IMR-90 (cell line): ENCODE measurements at regions not wholly inside any gene's neighbourhood (a gene's known extent, or its start where the extent isn't known, plus 50 kb on each side); places are given as distances from the start of the nearest gene placed in this dataset.

ENCODE experiments used
- ATAC-seq: fragments of 200-7000 bp; cut with Tn5 transposase; 2 replicates; pipeline ENCODE4 v1.9.1; 2020; ENCODE audit warnings: low read depth, mild to moderate bottlenecking, moderate library complexity
- BruUV-seq: library from RNA; stranded (reverse); fragments of 400-500 nt; replicated peaks from 2 replicates; lab custom pipeline; 2021; lab: Mats Ljungman, UMichigan
- CTCF ChIA-PET: fragments of 300-600 bp; formaldehyde crosslinking; extraction: SDS; loops from one replicate; lab custom pipeline; 2021; ENCODE audit warnings: antibody characterized with exemption; lab: Yijun Ruan, JAX
- POLR2A ChIA-PET: fragments of 300-600 bp; sonication (Branson Sonifier 250); formaldehyde crosslinking; loops from one replicate; lab custom pipeline; 2022; ENCODE audit warnings: antibody characterized with exemption; ENCODE audit not compliant: unreplicated experiment; lab: Charles Lee
- DNase-seq: peaks from one replicate; pipeline ENCODE4 v3.0.0; 2013
- H2AFZ ChIP-seq: replicated peaks from 2 replicates; pipeline ENCODE3; 2013; ENCODE audit warnings: low read length, mild to moderate bottlenecking; ENCODE audit not compliant: poor library complexity
- H2AK5ac ChIP-seq: 2 replicates; pipeline ENCODE4 v1.6.1; 2013; ENCODE audit warnings: low read depth, low read length, inconsistent platforms
- H2AK9ac ChIP-seq: replicated peaks from 2 replicates; pipeline ENCODE3; 2013; ENCODE audit warnings: mild to moderate bottlenecking, low read depth, low read length, moderate library complexity; ENCODE audit not compliant: poor library complexity
- H2BK120ac ChIP-seq: 2 replicates; pipeline ENCODE4 v1.6.1; 2013; ENCODE audit warnings: low read depth, low read length, inconsistent platforms
- H2BK15ac ChIP-seq: 3 replicates; pipeline ENCODE4 v1.6.1; 2013; ENCODE audit warnings: low read depth, low read length, inconsistent platforms
- H2BK20ac ChIP-seq: 2 replicates; pipeline ENCODE4 v1.6.1; 2013; ENCODE audit warnings: low read depth, mild to moderate bottlenecking, inconsistent platforms, low read length, moderate library complexity
- H2BK5ac ChIP-seq: 2 replicates; pipeline ENCODE4 v1.6.1; 2013; ENCODE audit warnings: mild to moderate bottlenecking, low read depth, low read length, inconsistent platforms; ENCODE audit not compliant: poor library complexity, severe bottlenecking
- H3K14ac ChIP-seq: replicated peaks from 2 replicates; pipeline ENCODE4 v1.6.1; 2013; ENCODE audit warnings: low read depth, low read length, inconsistent platforms
- H3K18ac ChIP-seq: 2 replicates; pipeline ENCODE4 v1.6.1; 2013; ENCODE audit warnings: low read depth, low read length, control low read depth
- H3K23ac ChIP-seq: 2 replicates; pipeline ENCODE4 v1.6.1; 2013; ENCODE audit warnings: low read depth, low read length, inconsistent platforms
- H3K27ac ChIP-seq: 2 replicates; pipeline ENCODE4 v1.5.1; 2013; ENCODE audit warnings: mild to moderate bottlenecking, control low read depth, low read length; ENCODE audit not compliant: insufficient read depth
- H3K27me3 ChIP-seq: 2 replicates; pipeline ENCODE4 v1.6.1; 2013; ENCODE audit warnings: low read length; ENCODE audit not compliant: control insufficient read depth, insufficient read depth
- H3K36me3 ChIP-seq: 2 replicates; pipeline ENCODE4 v1.6.1; 2013; ENCODE audit warnings: low read length, mixed read lengths; ENCODE audit not compliant: control insufficient read depth, insufficient read depth
- H3K4ac ChIP-seq: 2 replicates; pipeline ENCODE4 v1.6.1; 2013; ENCODE audit warnings: low read depth, low read length, inconsistent platforms
- H3K4me1 ChIP-seq: 2 replicates; pipeline ENCODE4 v1.6.1; 2013; ENCODE audit warnings: low read length, mixed read lengths; ENCODE audit not compliant: control insufficient read depth, insufficient read depth
- H3K4me2 ChIP-seq: 2 replicates; pipeline ENCODE4 v1.6.1; 2013; ENCODE audit warnings: low read depth, mild to moderate bottlenecking, control low read depth, low read length, moderate library complexity
- H3K4me3 ChIP-seq: 2 replicates; pipeline ENCODE4 v1.5.1; 2013; ENCODE audit warnings: low read depth, mild to moderate bottlenecking, control low read depth, low read length, moderate library complexity; ENCODE audit not compliant: insufficient read depth
- H3K56ac ChIP-seq: 2 replicates; pipeline ENCODE4 v1.6.1; 2013; ENCODE audit warnings: low read length, inconsistent platforms; ENCODE audit not compliant: insufficient read depth; ENCODE audit errors: extremely low read depth
- H3K79me1 ChIP-seq, 2 experiments: 2 replicates each; pipeline ENCODE4 v1.6.1; 2013; ENCODE audit warnings: low read length in 2 of 2, inconsistent platforms in 1 of 2, low read depth in 1 of 2
- H3K9ac ChIP-seq: 2 replicates; pipeline ENCODE4 v1.6.1; 2013; ENCODE audit warnings: low read depth, low read length, control low read depth
- H3K9me1 ChIP-seq: 2 replicates; pipeline ENCODE4 v1.6.1; 2013; ENCODE audit warnings: low read length, inconsistent platforms; ENCODE audit not compliant: insufficient read depth
- H3K9me3 ChIP-seq: 2 replicates; pipeline ENCODE4 v1.6.1; 2013; ENCODE audit warnings: low read length; ENCODE audit not compliant: control insufficient read depth, insufficient read depth
- H4K20me1 ChIP-seq: 2 replicates; pipeline ENCODE4 v1.6.1; 2013; ENCODE audit warnings: low read length, inconsistent platforms; ENCODE audit not compliant: insufficient read depth
- H4K5ac ChIP-seq: 2 replicates; pipeline ENCODE4 v1.6.1; 2013; ENCODE audit warnings: mild to moderate bottlenecking, low read depth, low read length, control low read depth
- H4K8ac ChIP-seq, 2 experiments: 2 replicates each; pipeline ENCODE4 v1.6.1; 2013; ENCODE audit warnings: low read depth in 2 of 2, low read length in 2 of 2, control low read depth in 1 of 2, inconsistent platforms in 1 of 2
- H4K91ac ChIP-seq: 2 replicates; pipeline ENCODE4 v1.6.1; 2013; ENCODE audit warnings: low read depth, low read length, inconsistent platforms; ENCODE audit not compliant: insufficient read depth
- CTCF ChIP-seq: conservative IDR thresholded peaks from 2 replicates; pipeline ENCODE4 v1.5.1; 2012; ENCODE audit warnings: mild to moderate bottlenecking, low read depth, low read length, improper control_type of control experiment
- FOS ChIP-seq: fragments of 150-350 bp; IDR thresholded peaks from 2 replicates; pipeline ENCODE4 v1.6.1; 2016; ENCODE audit warnings: low read depth, low read length
- MAZ ChIP-seq: IDR thresholded peaks from 2 replicates; pipeline ENCODE4 v1.6.1; 2012; ENCODE audit warnings: low read depth, mild to moderate bottlenecking, low read length, improper control_type of control experiment, moderate library complexity, borderline replicate concordance
- POLR2A ChIP-seq: IDR thresholded peaks from 2 replicates; pipeline ENCODE4 v1.6.1; 2012; ENCODE audit warnings: mild to moderate bottlenecking, low read depth, low read length
- RCOR1 ChIP-seq: IDR thresholded peaks from 2 replicates; pipeline ENCODE4 v1.6.1; 2012; ENCODE audit warnings: mild to moderate bottlenecking, low read length, improper control_type of control experiment; ENCODE audit not compliant: insufficient replicate concordance
- RFX5 ChIP-seq: IDR thresholded peaks from 2 replicates; pipeline ENCODE4 v1.8.0; 2012; ENCODE audit warnings: low read depth, mild to moderate bottlenecking, low read length, moderate library complexity
- SMC3 ChIP-seq: fragments of 150-350 bp; IDR thresholded peaks from 2 replicates; pipeline ENCODE4 v1.6.1; 2016; ENCODE audit warnings: low read depth, mild to moderate bottlenecking, antibody characterized with exemption, low read length, moderate library complexity
- WGBS, 2 experiments: methylation state at CpG; one replicate each; pipeline versions ENCODE4 v1.1.5 to v1.1.7; 2013; ENCODE audit warnings: missing lambda C conversion rate in 2 of 2; ENCODE audit not compliant: insufficient read length in 1 of 2; ENCODE audit errors: extremely low coverage in 2 of 2; 5-methylcytosine and 5-hydroxymethylcytosine counted together
- dilution Hi-C: fragments of 300-500 bp; cut with HindIII; formaldehyde crosslinking; loops from one replicate; pipeline ENCODE4 v1.14.3; 2018; ENCODE audit warnings: low sequenced_read_pairs; ENCODE audit not compliant: unreplicated experiment
- in situ Hi-C: fragments of 300-500 bp; cut with MboI; formaldehyde crosslinking; loops from 3 replicates; pipeline ENCODE4 v1.14.3; 2019; ENCODE audit warnings: low sequenced_read_pairs, inconsistent platforms, mixed read lengths
- intact Hi-C: fragments of 100-400 bp; cut with micrococcal nuclease; formaldehyde crosslinking; loops from 2 replicates; pipeline ENCODE4 v1.10.0; 2022
- TF ChIP-seq, protein P1 (sequence below): fragments of 150-350 bp; IDR thresholded peaks from 2 replicates; pipeline ENCODE4 v1.6.1; 2016; ENCODE audit warnings: low read depth, mild to moderate bottlenecking, low read length, moderate library complexity, borderline replicate concordance

DNA sequence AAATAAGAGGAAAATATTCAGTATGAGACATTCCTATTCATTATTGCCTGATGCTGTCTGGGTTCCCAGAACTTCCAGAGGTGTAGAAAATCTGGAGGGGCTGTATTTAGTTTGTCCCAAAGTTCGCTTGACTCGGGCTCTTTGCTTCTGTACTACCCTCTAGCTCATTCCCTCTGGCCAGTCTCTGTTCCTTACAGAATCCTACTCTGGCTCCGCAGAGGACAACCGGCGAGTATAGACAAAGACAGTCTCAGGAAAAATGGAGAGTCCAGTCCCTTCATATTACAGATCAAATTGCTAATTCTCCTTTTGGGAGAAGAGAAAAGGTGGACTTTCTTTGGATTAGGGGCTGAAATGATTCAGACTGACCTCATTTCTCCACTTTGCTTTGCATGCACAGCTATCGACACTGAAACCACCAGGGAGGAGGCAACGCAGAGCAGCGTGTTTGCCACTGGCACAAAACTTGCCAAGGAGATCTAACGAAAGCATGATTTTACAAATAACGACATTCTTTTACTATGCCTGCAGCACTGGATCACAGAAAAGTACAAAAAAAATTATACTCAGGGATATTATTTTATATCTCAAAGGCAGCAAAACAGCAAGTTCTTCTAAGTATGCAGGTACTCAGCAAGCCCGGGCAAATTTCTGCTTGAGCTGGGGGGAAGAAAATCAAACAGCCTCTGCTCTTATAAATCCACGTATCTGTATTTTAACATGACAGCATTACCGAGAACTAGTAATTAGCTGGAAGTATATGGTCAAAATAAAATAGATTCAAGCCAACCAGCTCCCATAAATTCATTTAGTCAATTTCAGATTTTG is 279.7 kb downstream of the NPR3 start:
- ChIA-PET POLR2A (no interaction called here), CTCF (no interaction called here)
- Histone ChIP-seq H3K4me3 (no peak overlapping the region), H2BK5ac (no peak overlapping the region), H3K79me1 (no peaks in the 10 kb centered on the region), H2BK20ac (no peak overlapping the region), H2AK5ac (no peak overlapping the region), H4K91ac (no peak overlapping the region), H3K23ac (no peak overlapping the region), H3K18ac (no peak overlapping the region), H3K14ac (no peak overlapping the region; the same call in none of the 2 replicates), H3K9ac (no peak overlapping the region), H4K20me1 (no peaks in the 10 kb centered on the region), H3K9me1 (no peaks in the 10 kb centered on the region; the same call in 1 of the 2 replicates), H4K5ac (peak overlapping the region; percentile 9; the same call in 1 of the 2 replicates), H2AK9ac (peak overlapping the region; percentile 69), H3K27me3 (no peaks in the 10 kb centered on the region), H3K4me1 (peaks cover 5% of the 10 kb centered on the region; the same call in 1 of the 2 replicates), H2BK15ac (no peak overlapping the region), H3K36me3 (no peaks in the 10 kb centered on the region), H3K4ac (no peak overlapping the region), H3K9me3 (no peaks in the 10 kb centered on the region), H3K4me2 (no peak overlapping the region), H3K56ac (no peak overlapping the region), H2AFZ (peak overlapping the region; percentile 69), H2BK120ac (no peak overlapping the region), H4K8ac (no peak overlapping the region), H3K27ac (no peak overlapping the region)
- DNase-seq (no peak), ATAC-seq (no peak)
- intact Hi-C loops = no loop called here
- TF ChIP-seq, protein P1, sequence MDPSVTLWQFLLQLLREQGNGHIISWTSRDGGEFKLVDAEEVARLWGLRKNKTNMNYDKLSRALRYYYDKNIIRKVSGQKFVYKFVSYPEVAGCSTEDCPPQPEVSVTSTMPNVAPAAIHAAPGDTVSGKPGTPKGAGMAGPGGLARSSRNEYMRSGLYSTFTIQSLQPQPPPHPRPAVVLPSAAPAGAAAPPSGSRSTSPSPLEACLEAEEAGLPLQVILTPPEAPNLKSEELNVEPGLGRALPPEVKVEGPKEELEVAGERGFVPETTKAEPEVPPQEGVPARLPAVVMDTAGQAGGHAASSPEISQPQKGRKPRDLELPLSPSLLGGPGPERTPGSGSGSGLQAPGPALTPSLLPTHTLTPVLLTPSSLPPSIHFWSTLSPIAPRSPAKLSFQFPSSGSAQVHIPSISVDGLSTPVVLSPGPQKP = no peak
- TF ChIP-seq POLR2A (no peak), CTCF (no peak), RCOR1 (no peak), SMC3 (no peak), RFX5 (no peak), MAZ (no peak), FOS (no peak)
- in situ Hi-C loops = no loop called here
- dilution Hi-C loops = no loop called here
- BruUV-seq = no TSS peak
- no CpG with 5 or more reads among the region's 13 CpGs for WGBS, 2 experiments
